Upper lobe of left lung (tissue), 6 donors: ENCODE measurements at regions not wholly inside any gene's neighbourhood (a gene's known extent, or its start where the extent isn't known, plus 50 kb on each side); places are given as distances from the start of the nearest gene placed in this dataset.

ENCODE experiments used
- ATAC-seq, 2 donors: fragments of 200-7000 bp; cut with Tn5 transposase; one replicate each; pipeline ENCODE4 v1.9.1; 2022; ENCODE audit warnings: mild to moderate bottlenecking in 2 of 2, moderate library complexity in 2 of 2; ENCODE audit not compliant: low FRiP score in 2 of 2
- DNase-seq, 2 donors: peaks; one replicate each; pipeline ENCODE4 v3.0.0-alpha.2; 2019 to 2020
- H3K27ac ChIP-seq, 4 donors: fragments of 200-600 bp; sonication (generic); one replicate each; pipeline ENCODE4 v1.5.1; 2016 to 2019
- H3K27me3 ChIP-seq, 4 donors: fragments of 200-600 bp; sonication (generic); one replicate each; pipeline ENCODE4 v1.5.1; 2017 to 2019
- H3K36me3 ChIP-seq, 4 donors: fragments of 200-600 bp; sonication (generic); one replicate each; pipeline ENCODE4 v1.5.1; 2016 to 2019
- H3K4me1 ChIP-seq, 4 donors: fragments of 200-600 bp; sonication (generic); one replicate each; pipeline ENCODE4 v1.5.1; 2018 to 2019
- H3K4me3 ChIP-seq, 4 donors: fragments of 200-600 bp; sonication (generic); one replicate each; pipeline ENCODE4 v1.5.1; 2017 to 2019; ENCODE audit warnings: mild to moderate bottlenecking in 2 of 4, moderate library complexity in 1 of 4
- H3K9me3 ChIP-seq, 4 donors: fragments of 200-600 bp; sonication (generic); one replicate each; pipeline ENCODE4 v1.5.1; 2018 to 2019
- CTCF ChIP-seq, 6 experiments: fragments of 450-650 bp in 4 of 6; fragments of 200-600 bp in 2 of 6; sonication (generic) in 2 of 6; IDR thresholded peaks; one replicate each; pipeline ENCODE4 v1.5.1; 2016 to 2019; ENCODE audit warnings: antibody characterized with exemption in 6 of 6
- EP300 ChIP-seq, 4 donors: sonication (generic); formaldehyde crosslinking; IDR thresholded peaks; one replicate each; pipeline ENCODE4 v1.5.1; 2017; ENCODE audit warnings: antibody characterized with exemption in 4 of 4, control low read depth in 2 of 4
- POLR2A ChIP-seq, 4 donors: fragments of 450-650 bp; IDR thresholded peaks; one replicate each; pipeline ENCODE4 v1.5.1; 2016 to 2017; ENCODE audit warnings: antibody characterized with exemption in 4 of 4, mild to moderate bottlenecking in 2 of 4
- POLR2AphosphoS5 ChIP-seq, 2 donors: sonication (generic); formaldehyde crosslinking; IDR thresholded peaks; one replicate each; pipeline ENCODE4 v1.5.1; 2017; ENCODE audit warnings: antibody characterized with exemption in 2 of 2
- WGBS, 2 donors: methylation state at CpG; one replicate each; pipeline ENCODE4 v1.1.5; 2017 to 2018; 5-methylcytosine and 5-hydroxymethylcytosine counted together
- donor health status: DM: no; HTN: no; CAD: no; lungs with moderate emphysema.
- donor health status: DM: no; HTN: yes; CAD: no; lungs with severe emphysema.

GRCh38 chr1:56202186-56202585 is 377.2 kb downstream of the PLPP3 start:
- 80 to 81% methylated on average over 2 of the region's 2 CpGs for WGBS, 2 donors
- DNase-seq, result no peak
- TF ChIP-seq CTCF (IDR thresholded peaks at IDR 0.05) (no peak), POLR2A (IDR thresholded peaks at IDR 0.05) (no peak), EP300 (IDR thresholded peaks at IDR 0.05) (no peak), POLR2AphosphoS5 (IDR thresholded peaks at IDR 0.05) (no peak)
- Histone ChIP-seq H3K36me3 (no peaks in the 10 kb centered on the region), H3K9me3 (peaks cover 0 to 8% (median 0%) of the 10 kb centered on the region in 4 donors), H3K4me1 (no peaks in the 10 kb centered on the region), H3K27ac (no peak overlapping the region), H3K4me3 (no peak overlapping the region), H3K27me3 (no peaks in the 10 kb centered on the region)
- no peak for ATAC-seq

- TF ChIP-seq CTCF (IDR thresholded peaks at IDR 0.05) (no peak), EP300 (IDR thresholded peaks at IDR 0.05) (no peak), POLR2AphosphoS5 (IDR thresholded peaks at IDR 0.05) (no peak), POLR2A (IDR thresholded peaks at IDR 0.05) (no peak)
- no peaks in the 10 kb centered on the region for H3K4me1 ChIP-seq
- DNase-seq (no peak), ATAC-seq (peak in 1 of 2 donors; percentile 68)
- 66 to 77% methylated on average over 2 of the region's 2 CpGs for WGBS, 2 donors
- H3K36me3 ChIP-seq, result no peaks in the 10 kb centered on the region
- no peaks in the 10 kb centered on the region for H3K27me3 ChIP-seq
- no peak overlapping the region for H3K4me3 ChIP-seq
- no peak overlapping the region for H3K27ac ChIP-seq
- no peaks in the 10 kb centered on the region for H3K9me3 ChIP-seq
These were observed 378.5 kb downstream of the PLPP3 start for GRCh38 chr1:56200896-56201295.

- Histone ChIP-seq H3K4me1 (no peaks in the 10 kb centered on the region), H3K4me3 (no peak overlapping the region), H3K27ac (no peak overlapping the region), H3K9me3 (no peaks in the 10 kb centered on the region), H3K27me3 (no peaks in the 10 kb centered on the region), H3K36me3 (no peaks in the 10 kb centered on the region)
- no peak for TF ChIP-seq POLR2A (IDR thresholded peaks at IDR 0.05)
- no peak for TF ChIP-seq CTCF (IDR thresholded peaks at IDR 0.05)
- TF ChIP-seq EP300 (IDR thresholded peaks at IDR 0.05), result no peak
- no peak for TF ChIP-seq POLR2AphosphoS5 (IDR thresholded peaks at IDR 0.05)
- no peak for ATAC-seq
- DNase-seq, result no peak
- 82 to 88% methylated on average over 4 of the region's 4 CpGs for WGBS, 2 donors
These were observed 378.9 kb downstream of the PLPP3 start for GRCh38 chr1:56200442-56200841.

GRCh38 chr1:56199956-56200355 is 379.4 kb downstream of the PLPP3 start:
- Histone ChIP-seq H3K27ac (no peak overlapping the region), H3K4me3 (no peak overlapping the region), H3K9me3 (no peaks in the 10 kb centered on the region), H3K27me3 (no peaks in the 10 kb centered on the region), H3K36me3 (no peaks in the 10 kb centered on the region), H3K4me1 (no peaks in the 10 kb centered on the region)
- no peak for TF ChIP-seq EP300 (IDR thresholded peaks at IDR 0.05)
- TF ChIP-seq CTCF (IDR thresholded peaks at IDR 0.05), result no peak
- TF ChIP-seq POLR2A (IDR thresholded peaks at IDR 0.05), result no peak
- no peak for TF ChIP-seq POLR2AphosphoS5 (IDR thresholded peaks at IDR 0.05)
- no peak for DNase-seq
- ATAC-seq, result no peak
- WGBS, 2 donors, result 60 to 87% methylated on average over 1 of the region's 1 CpG

- Histone ChIP-seq H3K4me3 (no peak overlapping the region), H3K27ac (no peak overlapping the region)
- no peak for TF ChIP-seq POLR2AphosphoS5 (IDR thresholded peaks at IDR 0.05)
- no peak for TF ChIP-seq EP300 (IDR thresholded peaks at IDR 0.05)
- no peak for TF ChIP-seq CTCF (IDR thresholded peaks at IDR 0.05)
- no peak for TF ChIP-seq POLR2A (IDR thresholded peaks at IDR 0.05)
These were observed 380.3 kb downstream of the PLPP3 start for GRCh38 chr1:56199061-56199460.

More at GRCh38 chr1:56199061-56199460, 380.3 kb downstream of the PLPP3 start:
- ATAC-seq (no peak), DNase-seq (no peak)
- no peaks in the 10 kb centered on the region for H3K4me1 ChIP-seq
- no peaks in the 10 kb centered on the region for H3K9me3 ChIP-seq
- 87 to 93% methylated on average over 2 of the region's 2 CpGs for WGBS, 2 donors
- H3K27me3 ChIP-seq, result no peaks in the 10 kb centered on the region
- H3K36me3 ChIP-seq, result no peaks in the 10 kb centered on the region
